CD14-positive monocyte (primary cell): ENCODE measurements at regions not wholly inside any gene's neighbourhood (a gene's known extent, or its start where the extent isn't known, plus 50 kb on each side); places are given as distances from the start of the nearest gene placed in this dataset.

Source experiments
- DNase-seq, 3 donors: peaks; one replicate each; pipeline ENCODE4 v3.0.0-alpha.2; 2011 to 2022
- H2AFZ ChIP-seq: 2 replicates; pipeline ENCODE4 v1.6.0; 2012; ENCODE audit warnings: mild to moderate bottlenecking, low read depth, low read length, inconsistent platforms; ENCODE audit not compliant: insufficient read depth, poor library complexity, severe bottlenecking
- H3K27ac ChIP-seq, 2 donors: 1 replicate in 1 of 2; 2 replicates in 1 of 2; pipeline ENCODE4 v1.5.1; 2012 to 2013; ENCODE audit warnings: low read length in 2 of 2, control low read depth in 1 of 2, inconsistent platforms in 1 of 2, low read depth in 1 of 2, mild to moderate bottlenecking in 1 of 2
- H3K27me3 ChIP-seq, 2 donors: one replicate each; pipeline versions ENCODE4 v1.6.0 to v1.6.1; 2011 to 2013; ENCODE audit warnings: low read length in 2 of 2; ENCODE audit not compliant: control insufficient read depth in 2 of 2, insufficient read depth in 2 of 2
- H3K36me3 ChIP-seq, 2 donors: replicated peaks in 1 of 2; 1 replicate in 1 of 2; 2 replicates in 1 of 2; pipeline versions ENCODE4 v1.5.1 to v1.6.1; 2012 to 2013; ENCODE audit warnings: low read length in 2 of 2, control low read depth in 1 of 2, inconsistent platforms in 1 of 2, mild to moderate bottlenecking in 1 of 2; ENCODE audit not compliant: insufficient read depth in 2 of 2, control insufficient read depth in 1 of 2
- H3K4me1 ChIP-seq, 2 donors: 1 replicate in 1 of 2; 2 replicates in 1 of 2; pipeline versions ENCODE4 v1.5.1 to v1.6.1; 2012 to 2013; ENCODE audit warnings: low read length in 2 of 2, control low read depth in 1 of 2, inconsistent platforms in 1 of 2, mild to moderate bottlenecking in 1 of 2, moderate library complexity in 1 of 2; ENCODE audit not compliant: insufficient read depth in 2 of 2, control insufficient read depth in 1 of 2
- H3K4me2 ChIP-seq: replicated peaks from 2 replicates; pipeline ENCODE3; 2012; ENCODE audit warnings: low read length, moderate library complexity, mild to moderate bottlenecking; ENCODE audit not compliant: poor library complexity, severe bottlenecking; ENCODE audit errors: extremely low read depth
- H3K4me3 ChIP-seq, 3 experiments: fragments of 200-600 bp in 1 of 3; sonication (generic) in 1 of 3; replicated peaks in 1 of 3; 1 replicate in 2 of 3; 2 replicates in 1 of 3; pipeline ENCODE4 v1.5.1; 2011 to 2013; ENCODE audit warnings: low read length in 3 of 3, mild to moderate bottlenecking in 3 of 3, control low read depth in 2 of 3, low read depth in 2 of 3, inconsistent platforms in 1 of 3, moderate library complexity in 1 of 3
- H3K79me2 ChIP-seq: 2 replicates; pipeline ENCODE4 v1.6.0; 2012; ENCODE audit warnings: mild to moderate bottlenecking, control low read depth, inconsistent platforms, low read length, moderate library complexity; ENCODE audit not compliant: insufficient read depth
- H3K9ac ChIP-seq: 2 replicates; pipeline ENCODE4 v1.6.0; 2017; ENCODE audit warnings: low read length, mild to moderate bottlenecking; ENCODE audit not compliant: insufficient read depth, poor library complexity, severe bottlenecking
- H3K9me3 ChIP-seq, 2 donors: replicated peaks in 1 of 2; 1 replicate in 1 of 2; 2 replicates in 1 of 2; pipeline versions ENCODE4 v1.5.1 to v1.6.1; 2012 to 2013; ENCODE audit warnings: low read length in 2 of 2, control low read depth in 1 of 2; ENCODE audit not compliant: control insufficient read depth in 1 of 2, insufficient read depth in 1 of 2
- H4K20me1 ChIP-seq: 2 replicates; pipeline ENCODE4 v1.6.0; 2012; ENCODE audit warnings: mild to moderate bottlenecking, low read length, control low read depth, moderate library complexity; ENCODE audit not compliant: insufficient read depth
- H3K27ac Mint-ChIP-seq, 7 donors: one replicate each; pipeline ENCODE4 v1.8.0; 2020; ENCODE audit warnings: mild to moderate bottlenecking in 7 of 7, mixed read lengths in 7 of 7, moderate library complexity in 6 of 7, inconsistent platforms in 2 of 7
- H3K27me3 Mint-ChIP-seq, 3 donors: one replicate each; pipeline ENCODE4 v1.8.0; 2021 to 2022; ENCODE audit warnings: low read depth in 3 of 3, mild to moderate bottlenecking in 3 of 3, mixed read lengths in 3 of 3, moderate library complexity in 3 of 3, inconsistent platforms in 1 of 3
- H3K36me3 Mint-ChIP-seq, 2 donors: one replicate each; pipeline ENCODE4 v1.8.0; 2020; ENCODE audit warnings: mixed read lengths in 2 of 2, inconsistent platforms in 1 of 2, mild to moderate bottlenecking in 1 of 2
- H3K4me1 Mint-ChIP-seq: one replicate; pipeline ENCODE4 v1.8.0; 2020; ENCODE audit warnings: mild to moderate bottlenecking, mixed read lengths
- H3K4me3 Mint-ChIP-seq, 2 donors: one replicate each; pipeline ENCODE4 v1.8.0; 2020; ENCODE audit warnings: mild to moderate bottlenecking in 2 of 2, mixed read lengths in 2 of 2, moderate library complexity in 1 of 2
- H3K9me3 Mint-ChIP-seq, 7 donors: one replicate each; pipeline ENCODE4 v1.8.0; 2020 to 2022; ENCODE audit warnings: mixed read lengths in 7 of 7, mild to moderate bottlenecking in 6 of 7, moderate library complexity in 6 of 7, inconsistent platforms in 2 of 7
- CTCF ChIP-seq: fragments of 200-600 bp; IDR thresholded peaks from one replicate; pipeline ENCODE4 v1.8.0; 2022; ENCODE audit warnings: antibody characterized with exemption, mild to moderate bottlenecking
- WGBS: methylation state at CpG from one replicate; pipeline ENCODE4 v1.1.5; 2013; ENCODE audit warnings: missing lambda C conversion rate; ENCODE audit not compliant: insufficient coverage; 5-methylcytosine and 5-hydroxymethylcytosine counted together
- intact Hi-C, 2 donors: fragments of 100-400 bp; cut with micrococcal nuclease; formaldehyde crosslinking; loops; one replicate each; pipeline versions ENCODE4 v1.15.0 to v1.15.1; 2023

GRCh38 chr15:46701346-46701745, 1016.0 kb upstream of the SEMA6D start:
- no CpG with 5 or more reads among the region's 1 CpG for WGBS
- Histone ChIP-seq H3K4me2 (no peak overlapping the region), H3K36me3 (no peaks in the 10 kb centered on the region), H3K27me3 (no peaks in the 10 kb centered on the region), H3K9me3 (peaks cover 9 to 13% of the 10 kb centered on the region in 2 donors), H3K79me2 (no peaks in the 10 kb centered on the region), H4K20me1 (no peaks in the 10 kb centered on the region), H3K4me3 (no peak overlapping the region), H3K9ac (no peak overlapping the region), H2AFZ (no peak overlapping the region), H3K4me1 (no peaks in the 10 kb centered on the region), H3K27ac (no peak overlapping the region)
- no peak for TF ChIP-seq CTCF
- Mint-ChIP-seq H3K9me3 (peaks cover 0 to 6% (median 4%) of the 10 kb centered on the region in 7 donors), H3K27me3 (no peaks in the 10 kb centered on the region), H3K4me3 (no peak overlapping the region), H3K27ac (no peak overlapping the region), H3K4me1 (no peaks in the 10 kb centered on the region), H3K36me3 (no peaks in the 10 kb centered on the region)
- intact Hi-C loops = no loop called here
- no peak for DNase-seq

GRCh38 chr15:46701896-46702295, 1015.4 kb upstream of the SEMA6D start:
- H3K27ac Mint-ChIP-seq = no peak overlapping the region
- no peaks in the 10 kb centered on the region for H3K4me1 Mint-ChIP-seq
- Histone ChIP-seq H3K9ac (no peak overlapping the region), H3K27me3 (no peaks in the 10 kb centered on the region), H3K4me2 (no peak overlapping the region), H3K4me3 (no peak overlapping the region), H3K9me3 (peaks cover 9 to 13% of the 10 kb centered on the region in 2 donors), H3K79me2 (no peaks in the 10 kb centered on the region), H2AFZ (no peak overlapping the region), H3K27ac (no peak overlapping the region), H3K4me1 (no peaks in the 10 kb centered on the region), H3K36me3 (no peaks in the 10 kb centered on the region), H4K20me1 (no peaks in the 10 kb centered on the region)
- intact Hi-C loops = no loop called here
- peaks cover 0 to 7% (median 5%) of the 10 kb centered on the region in 7 donors for H3K9me3 Mint-ChIP-seq
- H3K4me3 Mint-ChIP-seq = no peak overlapping the region
- no peak for DNase-seq
- no peak for TF ChIP-seq CTCF
- no CpG with 5 or more reads among the region's 4 CpGs for WGBS
- H3K36me3 Mint-ChIP-seq = no peaks in the 10 kb centered on the region
- H3K27me3 Mint-ChIP-seq = no peaks in the 10 kb centered on the region
